HG02610 (cell line): ENCODE measurements at regions not wholly inside any gene's neighbourhood (a gene's known extent, or its start where the extent isn't known, plus 50 kb on each side); places are given as distances from the start of the nearest gene placed in this dataset.

Experiments
- ATAC-seq: cut with Tn5 transposase; IDR thresholded peaks from one replicate; pipeline ENCODE4 v1.9.1; 2021; ENCODE audit warnings: mild to moderate bottlenecking, moderate library complexity; ENCODE audit not compliant: unreplicated experiment

- no peak for ATAC-seq
Measured at GRCh38 chr7:47007471-47007870, 574.4 kb downstream of the TNS3 start.

GRCh38 chr7:47000561-47000960 is 581.4 kb downstream of the TNS3 start:
- ATAC-seq = no peak

GRCh38 chr7:46999866-47000265 is 582.0 kb downstream of the TNS3 start:
- no peak for ATAC-seq

GRCh38 chr7:46996972-46997371 is 584.9 kb downstream of the TNS3 start:
- ATAC-seq = no peak

- ATAC-seq = no peak
Measured at GRCh38 chr7:46993396-46993795, 588.5 kb downstream of the TNS3 start.

- ATAC-seq = no peak
Measured at GRCh38 chr7:46990761-46991160, 591.1 kb downstream of the TNS3 start.

- ATAC-seq = no peak
Measured at GRCh38 chr7:46989247-46989646, 592.7 kb downstream of the TNS3 start.

- ATAC-seq = no peak
Measured at GRCh38 chr7:46982928-46983327, 599.0 kb downstream of the TNS3 start.

GRCh38 chr7:46979439-46979838 is 602.5 kb downstream of the TNS3 start:
- ATAC-seq = no peak

- no peak for ATAC-seq
Measured at GRCh38 chr7:46975493-46975892, 606.4 kb downstream of the TNS3 start.

GRCh38 chr7:46972205-46972604 is 609.7 kb downstream of the TNS3 start:
- no peak for ATAC-seq

- ATAC-seq = no peak
Measured at GRCh38 chr7:46970476-46970875, 611.4 kb downstream of the TNS3 start.

- no peak for ATAC-seq
Measured at GRCh38 chr7:46970131-46970430, 611.8 kb downstream of the TNS3 start.

GRCh38 chr7:46969303-46970130 is 612.4 kb downstream of the TNS3 start:
- no peak for ATAC-seq

GRCh38 chr7:46968003-46968402 is 613.9 kb downstream of the TNS3 start:
- ATAC-seq = no peak

GRCh38 chr7:46963719-46964118 is 618.2 kb downstream of the TNS3 start:
- ATAC-seq = no peak

GRCh38 chr7:46960970-46961369 is 620.9 kb downstream of the TNS3 start:
- ATAC-seq = no peak

- no peak for ATAC-seq
Measured at GRCh38 chr7:46957195-46957594, 624.7 kb downstream of the TNS3 start.

GRCh38 chr7:46955531-46955930 is 626.4 kb downstream of the TNS3 start:
- no peak for ATAC-seq

- no peak for ATAC-seq
Measured at GRCh38 chr7:46954181-46954580, 627.7 kb downstream of the TNS3 start.

- ATAC-seq = no peak
Measured at GRCh38 chr7:46953008-46953407, 628.9 kb downstream of the TNS3 start.

GRCh38 chr7:46949270-46949931 is 632.5 kb downstream of the TNS3 start:
- ATAC-seq = no peak

- ATAC-seq = no peak
Measured at GRCh38 chr7:46948716-46949115, 633.2 kb downstream of the TNS3 start.
